HG03108 (cell line): ENCODE measurements at regions not wholly inside any gene's neighbourhood (a gene's known extent, or its start where the extent isn't known, plus 50 kb on each side); places are given as distances from the start of the nearest gene placed in this dataset.
"Not testable (repeated sequence)": the region's sequence is repeated elsewhere in the genome, so short reads cannot be mapped to it uniquely, and the experiment has no call there.

Source experiments
- ATAC-seq: cut with Tn5 transposase; IDR thresholded peaks from one replicate; pipeline ENCODE4 v1.9.1; 2021; ENCODE audit warnings: moderate library complexity; ENCODE audit not compliant: unreplicated experiment

DNA sequence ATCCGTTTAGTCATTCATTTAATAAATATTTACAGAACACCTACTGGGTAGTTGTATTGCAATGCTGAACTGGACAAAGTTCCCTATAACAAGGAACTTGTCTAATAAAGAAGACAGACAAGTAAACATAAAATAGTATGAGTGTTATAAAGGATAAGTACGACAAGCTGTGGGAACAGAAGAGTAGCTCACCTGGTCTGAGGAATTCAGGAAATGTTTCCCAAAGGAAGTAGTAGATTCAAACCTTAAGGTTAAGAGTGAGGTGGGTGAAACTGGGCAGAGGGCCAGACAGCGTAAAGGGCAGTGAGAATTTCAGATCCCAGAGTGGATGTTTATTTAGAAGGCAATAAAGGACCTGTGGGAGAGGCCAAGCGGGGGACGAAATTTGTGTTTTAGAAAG lies 72.3 kb upstream of the CD2AP start:
- ATAC-seq = no peak

GRCh38 chr6:47407300-47408281 lies 70.0 kb upstream of the CD2AP start:
- no peak for ATAC-seq

GRCh38 chr6:47413752-47414422 lies 63.7 kb upstream of the CD2AP start:
- ATAC-seq = peak; percentile 65

- peak; percentile 49 for ATAC-seq
Measured at GRCh38 chr6:47414423-47415167, 63.0 kb upstream of the CD2AP start.

DNA sequence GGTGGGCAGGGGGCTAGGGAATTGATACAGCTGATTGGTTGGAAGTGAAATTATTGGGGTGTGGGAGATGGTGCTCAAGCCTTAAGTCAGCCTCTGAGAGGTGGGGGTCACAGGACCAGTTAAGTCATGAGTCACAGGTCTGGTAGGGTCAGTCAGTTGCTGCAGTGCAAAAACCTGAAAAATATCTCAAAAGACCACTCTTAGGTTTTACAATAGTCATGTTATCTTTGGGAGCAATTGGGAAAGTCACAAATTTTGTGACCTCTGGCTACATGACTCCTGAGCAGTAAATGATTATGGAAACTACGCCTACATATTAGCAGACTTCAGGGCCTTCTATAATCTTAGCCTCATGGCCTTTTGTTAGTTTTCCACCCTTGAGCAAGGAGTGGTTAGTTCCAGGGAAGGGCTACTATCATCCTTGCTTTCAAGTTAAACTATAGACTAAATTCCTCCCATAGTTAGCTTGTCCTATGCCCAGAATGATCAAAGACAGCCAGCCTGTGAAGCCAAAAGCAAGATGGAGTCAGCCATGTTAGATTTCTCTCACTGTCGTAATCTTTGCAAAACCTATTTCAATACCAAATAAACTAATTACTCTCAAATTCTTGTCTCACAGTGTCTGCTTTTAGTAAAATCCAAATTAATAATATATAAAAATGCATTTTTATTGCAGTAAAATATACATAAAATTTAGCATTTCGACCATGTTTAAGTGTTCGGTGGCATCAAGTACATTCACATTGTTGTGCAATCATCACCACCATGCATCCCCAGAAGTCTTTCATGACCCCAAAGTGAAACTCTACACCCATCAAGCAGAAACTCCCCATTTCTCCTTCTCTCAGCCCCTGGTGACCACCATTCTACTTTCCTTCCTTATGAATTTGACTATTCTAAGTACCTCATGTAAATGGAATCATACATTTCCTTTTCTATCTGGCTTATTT lies 60.9 kb upstream of the CD2AP start:
- ATAC-seq = no peak

DNA sequence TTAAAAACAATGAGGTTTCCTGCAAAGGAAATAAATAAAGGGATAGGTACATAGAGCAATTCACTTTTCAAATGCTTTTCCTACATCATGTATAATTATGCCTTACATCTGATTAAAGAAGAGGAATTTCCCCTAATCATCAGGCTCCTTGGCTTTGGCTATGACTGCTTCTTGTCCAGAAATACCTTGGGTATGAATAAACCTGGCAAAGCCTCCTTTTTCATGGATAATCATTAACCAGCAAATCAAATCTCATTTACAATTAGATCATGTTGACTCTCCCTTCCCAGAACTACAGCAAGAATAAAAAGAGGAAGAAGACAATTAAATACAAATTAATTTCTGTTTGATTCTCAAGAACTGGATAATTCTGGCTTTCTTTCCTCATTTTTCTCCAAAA lies 58.0 kb upstream of the CD2AP start:
- no peak for ATAC-seq

DNA sequence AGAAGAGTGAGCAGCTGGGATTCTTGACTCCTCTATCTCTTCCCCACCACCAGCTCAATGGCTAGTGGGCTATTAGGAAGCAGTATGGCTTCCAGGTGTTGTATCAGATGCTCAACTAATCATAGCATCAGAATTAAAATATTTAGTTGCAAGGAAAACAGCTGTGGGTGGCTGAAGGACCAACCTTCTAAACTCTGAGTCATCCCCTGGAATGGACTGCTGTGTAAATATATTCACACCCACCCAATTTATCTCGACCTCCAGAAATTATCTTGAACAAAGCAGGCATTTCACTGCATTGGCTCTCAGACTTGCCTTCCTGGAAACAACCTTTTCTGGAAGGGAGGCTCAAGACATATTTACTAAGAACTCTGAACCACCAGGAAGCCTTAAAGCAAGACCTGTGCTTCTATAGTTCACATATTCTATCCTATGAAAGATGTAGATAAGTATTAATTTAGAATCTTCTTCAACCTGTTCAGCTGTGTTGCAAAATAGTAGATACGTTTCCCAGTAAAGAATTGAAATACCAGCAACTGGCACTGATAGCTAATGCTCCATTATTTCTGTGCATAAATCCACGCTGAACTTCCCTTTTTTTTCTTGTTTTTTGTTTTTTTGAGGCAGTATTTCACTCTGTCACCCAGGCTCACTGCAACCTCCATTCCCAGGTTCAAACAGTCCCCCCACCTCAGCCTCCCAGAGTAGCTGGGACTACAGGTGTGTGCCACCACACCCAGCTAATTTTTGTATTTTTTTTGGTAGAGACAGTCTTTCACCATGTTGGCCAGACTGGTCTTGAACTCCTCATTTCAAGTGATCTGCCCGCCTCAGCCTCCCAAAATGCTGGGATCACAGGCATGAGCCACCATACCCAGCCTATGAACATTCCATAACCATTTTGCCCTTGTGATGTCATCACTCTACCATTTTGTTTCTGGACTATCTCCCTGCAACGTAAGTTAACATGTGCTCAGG lies 56.9 kb upstream of the CD2AP start:
- no peak for ATAC-seq

DNA sequence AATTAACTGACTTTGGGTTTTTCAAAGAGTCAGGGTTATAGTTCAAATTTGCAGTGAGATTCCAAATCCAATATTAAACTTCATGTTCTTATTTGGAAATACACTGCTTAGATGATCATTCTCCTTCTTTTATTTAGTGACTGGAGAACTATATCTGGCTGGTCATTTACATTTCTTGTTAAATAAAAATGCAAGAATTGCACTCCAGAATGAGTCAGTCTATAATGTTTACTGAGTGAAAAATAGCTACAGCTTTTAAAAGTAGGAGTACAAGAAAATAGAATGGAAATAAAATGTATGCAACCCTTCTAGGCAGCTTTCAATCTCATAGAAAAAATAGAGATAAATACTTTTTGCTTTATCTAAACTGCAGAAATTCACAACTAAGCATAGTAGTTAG lies 54.5 kb upstream of the CD2AP start:
- no peak for ATAC-seq

DNA sequence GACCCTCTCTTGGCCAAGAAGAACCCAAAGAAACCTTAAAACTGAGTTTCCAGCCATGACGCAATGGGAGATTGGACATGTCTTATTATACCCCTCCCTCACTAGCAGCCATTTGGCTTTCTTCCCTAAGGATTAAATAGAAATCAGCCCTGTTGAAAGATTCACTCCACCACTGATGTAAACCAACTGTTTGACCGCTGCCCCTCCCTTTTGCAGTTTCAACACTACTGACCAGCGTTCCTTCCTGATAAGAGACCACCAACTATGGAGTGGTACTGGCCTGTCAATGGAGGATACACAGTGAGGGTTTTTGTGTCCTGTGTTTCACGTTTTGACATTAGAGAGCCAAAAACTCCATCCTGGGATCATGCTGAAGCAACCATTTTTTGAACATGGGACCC lies 53.2 kb upstream of the CD2AP start:
- ATAC-seq = no peak

GRCh38 chr6:47425724-47426123 lies 51.9 kb upstream of the CD2AP start:
- ATAC-seq = not testable (repeated sequence)

DNA sequence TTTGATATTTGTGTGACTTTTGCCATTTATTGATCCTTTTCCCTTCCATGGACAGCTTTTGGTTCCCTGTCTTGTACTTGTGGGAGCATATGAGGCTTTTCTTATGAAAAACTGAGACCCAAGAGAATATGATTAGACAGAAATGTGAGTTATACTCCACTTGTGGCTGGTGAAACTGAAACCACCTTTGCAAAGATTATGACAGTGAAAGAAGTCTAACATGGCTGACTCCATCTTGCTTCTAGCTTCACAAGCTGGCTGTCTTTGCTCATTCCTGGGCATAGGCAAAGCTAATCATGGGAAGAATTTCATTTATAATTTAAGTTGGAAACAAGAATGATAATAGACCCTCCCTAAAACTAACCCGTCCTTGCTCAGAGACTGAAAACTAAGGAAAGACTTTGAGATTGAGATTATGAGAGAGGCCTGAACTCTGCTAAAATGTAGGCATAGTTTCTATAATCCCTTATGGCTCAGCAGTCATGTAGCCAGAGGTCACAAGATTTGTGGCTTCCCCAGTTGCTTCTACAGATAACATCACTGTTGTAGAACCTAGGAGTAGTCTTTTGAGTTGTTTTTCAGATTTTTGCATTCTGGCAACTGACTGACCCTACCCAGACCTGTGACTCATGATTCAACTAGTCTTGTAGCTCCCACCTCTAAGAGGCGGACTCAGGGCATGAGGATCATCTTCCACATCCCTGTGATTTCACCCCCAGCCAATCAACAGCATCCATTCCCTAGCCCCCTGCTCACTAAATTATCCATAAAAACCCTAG lies 50.9 kb upstream of the CD2AP start:
- ATAC-seq = no peak

DNA sequence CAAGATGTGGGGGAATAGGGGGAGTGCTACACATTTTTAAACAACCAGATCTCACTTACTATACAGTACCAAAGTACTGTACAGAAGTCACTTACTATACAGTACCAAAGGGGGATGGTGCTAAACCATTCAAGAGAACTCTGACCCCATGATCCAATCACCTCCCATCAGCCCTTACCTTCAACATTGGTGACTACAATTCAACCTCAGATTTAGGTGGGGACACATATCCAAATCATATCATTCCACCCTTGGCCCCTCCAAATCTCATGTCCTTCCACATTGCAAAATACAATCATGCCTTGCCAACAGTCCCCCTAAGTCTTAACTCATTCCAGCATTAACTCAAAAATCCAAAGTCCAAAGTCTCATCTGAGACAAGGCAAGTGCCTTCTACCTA lies 49.9 kb upstream of the CD2AP start:
- ATAC-seq = no peak
